ENCODE measurements at regions not wholly inside any gene's neighbourhood (a gene's known extent, or its start where the extent isn't known, plus 50 kb on each side); places are given as distances from the start of the nearest gene placed in this dataset.

DNA sequence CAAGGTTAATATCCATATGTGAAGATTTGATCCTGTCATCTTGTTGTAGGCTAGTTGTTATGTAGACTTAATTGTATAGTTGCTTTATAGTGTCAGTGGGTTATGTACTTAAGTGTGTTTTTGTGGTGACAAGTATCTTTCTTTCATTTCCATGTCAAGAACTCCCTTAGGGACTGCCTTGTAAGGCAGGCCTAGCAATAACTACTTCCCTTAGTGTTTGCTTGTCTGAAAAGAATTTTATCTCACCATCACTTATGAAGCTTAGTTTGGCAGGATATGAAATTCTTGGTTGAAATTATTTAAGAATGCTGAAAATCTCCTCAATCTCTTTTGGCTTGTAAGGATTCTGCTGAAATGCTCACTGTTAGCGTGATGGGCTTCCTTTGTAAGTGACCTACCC lies 467.6 kb downstream of the CDH2 start:
- Mint-ChIP-seq H3K4me3 (no peak overlapping the region), H3K9me3 (peaks cover 0 to 32% (median 7%) of the 10 kb centered on the region in 11 donors), H3K27ac (no peak overlapping the region), H3K27me3 (no peaks in the 10 kb centered on the region), H3K4me1 (no peaks in the 10 kb centered on the region), H3K36me3 (no peaks in the 10 kb centered on the region)
- intact Hi-C loops (cut with micrococcal nuclease), result no loop called here
- Histone ChIP-seq H3K27me3 (ENCODE audit: control insufficient read depth in 2 of 2, insufficient read depth in 2 of 2, low read length in 2 of 2) (no peaks in the 10 kb centered on the region), H3K4me1 (ENCODE audit: control insufficient read depth in 2 of 2, insufficient read depth in 2 of 2, low read length in 2 of 2) (no peaks in the 10 kb centered on the region), H3K4me3 (ENCODE audit: low read length) (no peak overlapping the region), H3K36me3 (ENCODE audit: control insufficient read depth in 2 of 3, insufficient read depth in 3 of 3, low read length in 3 of 3) (no peaks in the 10 kb centered on the region), H3K9me3 (ENCODE audit: control insufficient read depth in 2 of 3, low read length in 3 of 3) (no peaks in the 10 kb centered on the region), H3K27ac (ENCODE audit: low read depth, low read length) (no peak overlapping the region)
- ATAC-seq (no peak), DNase-seq (no peak)
- ChIA-PET POLR2A (no interaction called here), CTCF (no interaction called here)

DNA sequence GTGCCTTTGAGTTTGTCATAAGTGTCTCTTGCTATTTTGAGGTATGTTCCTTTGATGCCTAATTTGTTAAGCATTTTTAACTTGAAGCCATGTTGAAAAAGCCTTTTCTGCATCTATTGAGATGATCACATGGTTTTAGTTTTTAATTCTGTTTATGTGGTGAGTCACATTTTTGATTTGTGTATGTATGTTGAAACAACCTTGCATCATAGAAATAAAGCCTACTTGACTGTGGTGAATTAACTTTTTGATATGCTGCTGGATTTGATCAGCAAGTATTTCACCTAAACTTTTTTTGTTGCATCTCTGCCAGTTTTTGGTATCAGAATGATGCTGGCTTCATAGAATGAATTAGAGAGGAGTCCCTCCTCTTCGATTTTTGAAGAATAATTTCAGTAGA lies 469.7 kb downstream of the CDH2 start:
- H3K36me3 ChIP-seq (ENCODE audit: control insufficient read depth in 2 of 3, insufficient read depth in 3 of 3, low read length in 3 of 3), result no peaks in the 10 kb centered on the region
- no peak overlapping the region for H3K27ac Mint-ChIP-seq
- no peak overlapping the region for H3K4me3 ChIP-seq (ENCODE audit: low read length)
- H3K4me1 ChIP-seq (ENCODE audit: control insufficient read depth in 2 of 2, insufficient read depth in 2 of 2, low read length in 2 of 2), result no peaks in the 10 kb centered on the region
- H3K4me1 Mint-ChIP-seq, result no peaks in the 10 kb centered on the region
- H3K27me3 ChIP-seq (ENCODE audit: control insufficient read depth in 2 of 2, insufficient read depth in 2 of 2, low read length in 2 of 2), result no peaks in the 10 kb centered on the region
- ATAC-seq (no peak), DNase-seq (no peak)
- H3K36me3 Mint-ChIP-seq, result peaks cover 0 to 9% (median 0%) of the 10 kb centered on the region in 5 donors
- CTCF ChIA-PET, result no interaction called here
- peaks cover 5 to 35% (median 12%) of the 10 kb centered on the region in 11 donors for H3K9me3 Mint-ChIP-seq
- no peak overlapping the region for H3K27ac ChIP-seq (ENCODE audit: low read depth, low read length)
- intact Hi-C loops (cut with micrococcal nuclease), result no loop called here
- no peaks in the 10 kb centered on the region for H3K27me3 Mint-ChIP-seq
- POLR2A ChIA-PET, result no interaction called here
- H3K9me3 ChIP-seq (ENCODE audit: control insufficient read depth in 2 of 3, low read length in 3 of 3), result no peaks in the 10 kb centered on the region
- H3K4me3 Mint-ChIP-seq, result no peak overlapping the region

DNA sequence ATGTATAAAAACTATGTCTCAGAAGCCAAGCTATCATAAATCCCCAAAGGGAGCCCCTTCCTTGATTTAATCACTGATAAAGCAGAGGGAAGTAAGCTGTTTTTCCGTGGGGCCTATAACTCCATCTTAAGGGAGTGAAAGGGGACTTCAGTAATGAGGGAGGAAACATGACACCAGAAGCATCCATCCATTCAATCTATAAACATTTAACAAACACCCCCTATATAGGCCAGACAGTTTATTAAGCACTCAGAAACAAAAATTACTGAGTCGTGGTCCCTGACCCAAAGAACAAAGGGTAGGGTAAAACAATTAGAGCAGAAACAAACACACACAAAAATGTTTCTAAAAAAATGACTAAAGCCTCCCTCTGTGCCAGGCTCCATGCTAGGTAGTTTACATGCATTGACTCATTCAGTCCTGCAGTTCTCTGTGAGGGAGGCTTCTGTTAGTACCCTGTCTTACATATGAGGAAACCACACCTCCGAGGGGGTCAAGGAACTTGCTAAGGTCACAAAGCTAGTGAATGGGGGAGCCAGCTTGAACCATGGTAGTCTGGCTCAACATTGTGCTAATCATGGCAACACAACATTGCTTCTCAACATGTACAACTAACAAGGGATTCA lies 472.1 kb downstream of the CDH2 start:
- POLR2A ChIA-PET, result no interaction called here
- no peaks in the 10 kb centered on the region for H3K4me1 ChIP-seq (ENCODE audit: control insufficient read depth in 2 of 2, insufficient read depth in 2 of 2, low read length in 2 of 2)
- no peak for DNase-seq
- CTCF ChIA-PET, result no interaction called here
- H3K4me3 Mint-ChIP-seq, result no peak overlapping the region
- no peaks in the 10 kb centered on the region for H3K4me1 Mint-ChIP-seq
- H3K9me3 ChIP-seq (ENCODE audit: control insufficient read depth in 2 of 3, low read length in 3 of 3), result no peaks in the 10 kb centered on the region
- no peak overlapping the region for H3K27ac ChIP-seq (ENCODE audit: low read depth, low read length)
- peaks cover 5 to 25% (median 10%) of the 10 kb centered on the region in 11 donors for H3K9me3 Mint-ChIP-seq
- no peaks in the 10 kb centered on the region for H3K27me3 ChIP-seq (ENCODE audit: control insufficient read depth in 2 of 2, insufficient read depth in 2 of 2, low read length in 2 of 2)
- H3K36me3 ChIP-seq (ENCODE audit: control insufficient read depth in 2 of 3, insufficient read depth in 3 of 3, low read length in 3 of 3), result no peaks in the 10 kb centered on the region
- ATAC-seq, result no peak
- H3K27ac Mint-ChIP-seq, result no peak overlapping the region
- intact Hi-C loops (cut with micrococcal nuclease), result no loop called here
- H3K4me3 ChIP-seq (ENCODE audit: low read length), result no peak overlapping the region
- H3K27me3 Mint-ChIP-seq, result no peaks in the 10 kb centered on the region
- H3K36me3 Mint-ChIP-seq, result peaks cover 0 to 9% (median 0%) of the 10 kb centered on the region in 5 donors

DNA sequence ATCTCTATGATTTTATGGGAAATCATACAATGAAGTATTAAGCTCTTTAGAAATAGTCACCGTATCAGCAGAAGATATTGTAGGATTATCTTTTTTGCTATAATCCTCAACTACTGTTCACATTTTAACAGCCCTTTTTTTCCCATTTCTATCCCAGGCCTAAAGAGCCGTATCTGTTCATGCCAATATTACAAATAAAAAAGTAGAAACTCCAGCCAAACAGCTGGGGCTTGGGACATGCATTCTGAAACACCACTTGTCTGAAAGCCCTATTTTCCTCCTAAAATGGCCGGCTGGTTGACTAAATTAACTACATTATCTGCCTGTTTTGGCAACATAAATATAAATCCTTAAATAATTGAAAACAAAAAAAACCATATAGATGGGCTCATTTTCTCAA lies 477.8 kb downstream of the CDH2 start:
- no peaks in the 10 kb centered on the region for H3K4me1 Mint-ChIP-seq
- ATAC-seq (no peak), DNase-seq (no peak)
- peaks cover 0 to 13% (median 0%) of the 10 kb centered on the region in 5 donors for H3K36me3 Mint-ChIP-seq
- Histone ChIP-seq H3K36me3 (ENCODE audit: control insufficient read depth in 2 of 3, insufficient read depth in 3 of 3, low read length in 3 of 3) (no peaks in the 10 kb centered on the region), H3K4me1 (ENCODE audit: control insufficient read depth in 2 of 2, insufficient read depth in 2 of 2, low read length in 2 of 2) (no peaks in the 10 kb centered on the region), H3K9me3 (ENCODE audit: control insufficient read depth in 2 of 3, low read length in 3 of 3) (no peaks in the 10 kb centered on the region), H3K4me3 (ENCODE audit: low read length) (no peak overlapping the region), H3K27ac (ENCODE audit: low read depth, low read length) (no peak overlapping the region), H3K27me3 (ENCODE audit: control insufficient read depth in 2 of 2, insufficient read depth in 2 of 2, low read length in 2 of 2) (no peaks in the 10 kb centered on the region)
- no peak overlapping the region for H3K4me3 Mint-ChIP-seq
- peaks cover 2 to 26% (median 12%) of the 10 kb centered on the region in 11 donors for H3K9me3 Mint-ChIP-seq
- intact Hi-C loops (cut with micrococcal nuclease), result no loop called here
- H3K27ac Mint-ChIP-seq, result no peak overlapping the region
- H3K27me3 Mint-ChIP-seq, result no peaks in the 10 kb centered on the region
- ChIA-PET POLR2A (no interaction called here), CTCF (no interaction called here)

DNA sequence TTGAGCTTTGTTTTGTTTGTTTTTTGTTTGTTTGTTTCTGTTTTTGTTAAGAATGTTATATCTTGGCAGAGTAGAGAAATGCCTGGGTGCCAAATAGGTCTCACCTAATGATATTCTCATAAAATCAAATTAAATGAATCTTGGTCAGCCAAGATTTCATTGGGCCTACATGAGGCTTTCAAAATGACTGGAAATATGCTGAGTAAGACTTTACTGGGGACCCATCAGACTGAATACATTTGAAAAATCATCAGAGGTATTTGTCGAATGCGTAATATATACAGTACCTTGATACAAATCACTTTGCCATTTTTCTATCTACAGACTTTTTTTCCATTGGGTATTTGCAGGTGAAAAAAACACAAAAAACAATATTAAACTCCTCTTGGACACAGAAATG lies 480.8 kb downstream of the CDH2 start:
- POLR2A ChIA-PET, result no interaction called here
- Histone ChIP-seq H3K4me1 (ENCODE audit: control insufficient read depth in 2 of 2, insufficient read depth in 2 of 2, low read length in 2 of 2) (no peaks in the 10 kb centered on the region), H3K36me3 (ENCODE audit: control insufficient read depth in 2 of 3, insufficient read depth in 3 of 3, low read length in 3 of 3) (no peaks in the 10 kb centered on the region), H3K27me3 (ENCODE audit: control insufficient read depth in 2 of 2, insufficient read depth in 2 of 2, low read length in 2 of 2) (no peaks in the 10 kb centered on the region), H3K9me3 (ENCODE audit: control insufficient read depth in 2 of 3, low read length in 3 of 3) (no peaks in the 10 kb centered on the region), H3K27ac (ENCODE audit: low read depth, low read length) (no peak overlapping the region), H3K4me3 (ENCODE audit: low read length) (no peak overlapping the region)
- Mint-ChIP-seq H3K27ac (no peak overlapping the region), H3K27me3 (no peaks in the 10 kb centered on the region), H3K4me1 (no peaks in the 10 kb centered on the region), H3K36me3 (peaks cover 0 to 4% (median 0%) of the 10 kb centered on the region in 5 donors), H3K9me3 (peaks cover 3 to 32% (median 11%) of the 10 kb centered on the region in 11 donors), H3K4me3 (no peak overlapping the region)
- intact Hi-C loops (cut with micrococcal nuclease), result no loop called here
- ATAC-seq (no peak), DNase-seq (no peak)
- CTCF ChIA-PET, result no interaction called here

DNA sequence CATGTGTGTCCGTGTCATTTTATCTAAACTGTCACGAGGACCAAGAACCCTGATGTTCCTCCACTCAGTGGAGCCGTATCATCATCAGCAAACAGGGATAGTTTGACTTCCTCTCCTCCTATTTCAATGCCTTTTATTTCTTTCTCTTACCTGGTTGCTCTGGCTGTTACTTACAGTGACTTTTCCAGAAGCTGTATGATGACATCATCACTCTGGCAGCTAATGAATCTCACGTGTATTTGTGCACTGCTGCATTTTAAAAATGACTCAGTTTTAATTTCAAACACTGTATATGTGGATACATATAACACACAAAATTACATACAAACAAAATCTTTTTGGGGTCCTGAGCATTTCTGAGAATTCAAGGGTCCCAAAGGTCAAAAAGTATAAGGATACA lies 481.4 kb downstream of the CDH2 start:
- no peaks in the 10 kb centered on the region for H3K4me1 Mint-ChIP-seq
- H3K9me3 Mint-ChIP-seq, result peaks cover 3 to 32% (median 10%) of the 10 kb centered on the region in 11 donors
- Histone ChIP-seq H3K9me3 (ENCODE audit: control insufficient read depth in 2 of 3, low read length in 3 of 3) (no peaks in the 10 kb centered on the region), H3K27me3 (ENCODE audit: control insufficient read depth in 2 of 2, insufficient read depth in 2 of 2, low read length in 2 of 2) (no peaks in the 10 kb centered on the region), H3K27ac (ENCODE audit: low read depth, low read length) (no peak overlapping the region), H3K4me3 (ENCODE audit: low read length) (no peak overlapping the region), H3K4me1 (ENCODE audit: control insufficient read depth in 2 of 2, insufficient read depth in 2 of 2, low read length in 2 of 2) (no peaks in the 10 kb centered on the region), H3K36me3 (ENCODE audit: control insufficient read depth in 2 of 3, insufficient read depth in 3 of 3, low read length in 3 of 3) (no peaks in the 10 kb centered on the region)
- no peaks in the 10 kb centered on the region for H3K27me3 Mint-ChIP-seq
- no peak for DNase-seq
- H3K36me3 Mint-ChIP-seq, result peaks cover 0 to 4% (median 0%) of the 10 kb centered on the region in 5 donors
- intact Hi-C loops (cut with micrococcal nuclease), result no loop called here
- H3K4me3 Mint-ChIP-seq, result no peak overlapping the region
- ATAC-seq, result no peak
- ChIA-PET POLR2A (no interaction called here), CTCF (no interaction called here)
- no peak overlapping the region for H3K27ac Mint-ChIP-seq

DNA sequence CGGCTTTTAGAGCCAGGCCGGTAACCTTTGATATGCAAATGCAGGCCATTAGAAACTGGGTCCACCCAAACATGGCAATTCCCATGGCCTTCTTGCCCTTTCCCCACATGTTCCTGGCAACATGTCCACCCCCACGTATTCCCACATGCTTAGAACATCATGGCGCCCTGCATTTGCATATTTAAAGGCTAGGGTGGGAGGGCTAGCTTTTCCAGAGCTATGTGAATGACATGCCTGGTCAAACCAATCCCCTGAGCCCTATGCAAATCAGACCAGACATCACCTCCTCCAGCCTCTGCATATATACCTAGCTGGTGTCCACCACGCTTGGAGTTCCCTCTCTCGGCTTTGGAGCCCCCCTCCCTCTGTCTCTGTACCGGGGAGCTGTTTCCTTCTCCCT lies 481.9 kb downstream of the CDH2 start:
- no peak for ATAC-seq
- POLR2A ChIA-PET, result no interaction called here
- Mint-ChIP-seq H3K36me3 (peaks cover 0 to 4% (median 0%) of the 10 kb centered on the region in 5 donors), H3K27ac (no peak overlapping the region), H3K9me3 (peaks cover 3 to 30% (median 9%) of the 10 kb centered on the region in 11 donors), H3K4me1 (no peaks in the 10 kb centered on the region), H3K4me3 (no peak overlapping the region), H3K27me3 (no peaks in the 10 kb centered on the region)
- Histone ChIP-seq H3K4me1 (ENCODE audit: control insufficient read depth in 2 of 2, insufficient read depth in 2 of 2, low read length in 2 of 2) (no peaks in the 10 kb centered on the region), H3K4me3 (ENCODE audit: low read length) (no peak overlapping the region), H3K27me3 (ENCODE audit: control insufficient read depth in 2 of 2, insufficient read depth in 2 of 2, low read length in 2 of 2) (no peaks in the 10 kb centered on the region), H3K9me3 (ENCODE audit: control insufficient read depth in 2 of 3, low read length in 3 of 3) (no peaks in the 10 kb centered on the region), H3K36me3 (ENCODE audit: control insufficient read depth in 2 of 3, insufficient read depth in 3 of 3, low read length in 3 of 3) (no peaks in the 10 kb centered on the region), H3K27ac (ENCODE audit: low read depth, low read length) (no peak overlapping the region)
- intact Hi-C loops (cut with micrococcal nuclease), result no loop called here
- CTCF ChIA-PET, result no interaction called here
- DNase-seq, result no peak

Measured in naive thymus-derived CD4-positive, alpha-beta T cell (primary cell).